Loucy (cell line): ENCODE measurements at regions not wholly inside any gene's neighbourhood (a gene's known extent, or its start where the extent isn't known, plus 50 kb on each side); places are given as distances from the start of the nearest gene placed in this dataset.

Experiments used
- EZH2phosphoT487 ChIP-seq: fragments of 200-600 bp; IDR thresholded peaks from 2 replicates; pipeline ENCODE4 v1.6.1; 2018; ENCODE audit warnings: antibody characterized with exemption, mild to moderate bottlenecking, moderate library complexity, borderline replicate concordance
- TF ChIP-seq, protein P1 (sequence below): fragments of 200-600 bp; sonication (generic); conservative IDR thresholded peaks from 2 replicates; pipeline ENCODE4 v1.5.1; 2014; ENCODE audit warnings: mild to moderate bottlenecking, antibody characterized with exemption, low read length

DNA sequence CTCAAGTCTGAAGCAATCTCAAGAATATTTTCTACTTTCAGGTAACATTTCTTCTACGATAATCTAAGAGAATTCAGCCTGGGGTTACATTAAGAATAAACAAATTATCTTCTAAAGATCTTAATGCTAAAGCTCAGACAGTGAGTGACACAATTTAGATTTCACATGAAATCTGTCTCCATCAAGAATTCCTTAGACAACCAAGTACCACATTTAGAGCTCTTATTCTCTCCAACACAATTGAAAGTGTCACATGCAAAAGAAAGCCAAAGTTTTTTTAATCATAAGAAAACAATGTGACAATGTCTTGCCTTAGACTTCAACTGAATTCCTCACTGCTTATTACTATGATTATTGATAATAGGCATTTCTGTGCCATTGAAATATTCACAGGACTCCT is 60.7 kb upstream of the FAT3 start:
- TF ChIP-seq, protein P1, sequence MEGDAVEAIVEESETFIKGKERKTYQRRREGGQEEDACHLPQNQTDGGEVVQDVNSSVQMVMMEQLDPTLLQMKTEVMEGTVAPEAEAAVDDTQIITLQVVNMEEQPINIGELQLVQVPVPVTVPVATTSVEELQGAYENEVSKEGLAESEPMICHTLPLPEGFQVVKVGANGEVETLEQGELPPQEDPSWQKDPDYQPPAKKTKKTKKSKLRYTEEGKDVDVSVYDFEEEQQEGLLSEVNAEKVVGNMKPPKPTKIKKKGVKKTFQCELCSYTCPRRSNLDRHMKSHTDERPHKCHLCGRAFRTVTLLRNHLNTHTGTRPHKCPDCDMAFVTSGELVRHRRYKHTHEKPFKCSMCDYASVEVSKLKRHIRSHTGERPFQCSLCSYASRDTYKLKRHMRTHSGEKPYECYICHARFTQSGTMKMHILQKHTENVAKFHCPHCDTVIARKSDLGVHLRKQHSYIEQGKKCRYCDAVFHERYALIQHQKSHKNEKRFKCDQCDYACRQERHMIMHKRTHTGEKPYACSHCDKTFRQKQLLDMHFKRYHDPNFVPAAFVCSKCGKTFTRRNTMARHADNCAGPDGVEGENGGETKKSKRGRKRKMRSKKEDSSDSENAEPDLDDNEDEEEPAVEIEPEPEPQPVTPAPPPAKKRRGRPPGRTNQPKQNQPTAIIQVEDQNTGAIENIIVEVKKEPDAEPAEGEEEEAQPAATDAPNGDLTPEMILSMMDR: no peak
- no peak for TF ChIP-seq EZH2phosphoT487
